NCI-H1092 (cell line): ENCODE measurements at regions not wholly inside any gene's neighbourhood (a gene's known extent, or its start where the extent isn't known, plus 50 kb on each side); places are given as distances from the start of the nearest gene placed in this dataset.
"Not testable (repeated sequence)": the region's sequence is repeated elsewhere in the genome, so short reads cannot be mapped to it uniquely, and the experiment has no call there.

Experiments
- DNase-seq: peaks from one replicate; lab custom pipeline; 2025; lab: John Stamatoyannopoulos, UW

DNA sequence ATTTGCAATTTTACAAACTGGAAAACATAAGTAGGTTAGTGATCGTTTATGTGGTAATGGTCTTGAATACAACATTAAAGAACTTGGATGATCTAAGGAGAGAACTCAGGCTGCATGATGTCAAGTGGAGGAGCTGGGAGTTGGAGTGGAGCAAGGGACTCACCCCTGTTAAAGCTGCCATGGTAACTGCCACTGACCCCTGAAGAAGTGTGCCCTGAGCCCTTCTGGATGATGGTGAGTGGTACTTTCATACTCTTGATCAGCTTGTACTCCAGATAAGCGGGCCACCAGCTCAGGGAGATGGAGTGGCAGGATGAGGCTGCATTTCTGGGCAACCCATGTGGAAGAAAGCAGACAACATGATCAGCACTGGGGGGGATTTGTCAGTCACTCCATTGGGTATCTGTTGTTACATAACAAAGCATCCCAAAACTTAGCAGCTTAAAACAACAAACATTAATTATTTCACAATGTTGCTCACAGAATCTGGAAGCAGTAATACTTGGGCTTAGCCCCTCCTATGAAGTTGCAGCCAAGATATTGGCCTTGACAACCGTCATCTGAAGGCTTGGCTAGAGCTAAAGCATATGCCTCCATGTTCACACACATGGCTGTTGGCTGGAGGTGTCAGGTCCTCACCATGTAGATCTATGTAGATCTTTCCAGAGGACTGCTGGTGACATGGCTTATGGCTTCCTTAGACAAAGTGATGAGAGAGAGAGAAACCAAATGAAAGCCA is 213.8 kb downstream of the DUSP10 start:
- DNase-seq: no peak

GRCh38 chr1:221530159-221530558 is 211.7 kb downstream of the DUSP10 start:
- not testable (repeated sequence) for DNase-seq

- no peak for DNase-seq
Observed at GRCh38 chr1:221530791-221531190, 211.1 kb downstream of the DUSP10 start.

GRCh38 chr1:221532071-221532773 is 209.7 kb downstream of the DUSP10 start:
- no peak for DNase-seq

DNA sequence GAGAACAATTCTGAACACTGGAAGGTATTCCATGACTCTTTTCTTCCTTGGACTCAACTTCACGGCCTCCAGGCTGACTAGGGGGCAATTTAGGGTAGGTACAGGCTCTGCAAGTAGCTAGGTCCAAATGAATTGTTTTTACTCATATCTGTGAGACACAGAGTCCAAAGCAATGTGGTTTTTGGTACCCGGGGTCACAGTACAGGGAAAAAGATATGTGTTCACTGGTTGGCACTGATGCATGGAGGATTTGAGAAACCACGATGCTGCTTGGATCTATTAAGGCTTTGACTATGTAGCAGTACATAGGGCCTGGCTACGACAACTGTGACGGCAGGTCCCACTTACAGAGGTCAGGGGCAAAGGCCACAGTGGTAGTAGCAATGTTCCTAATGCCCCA is 200.6 kb downstream of the DUSP10 start:
- DNase-seq: no peak

GRCh38 chr1:221543529-221544120 is 198.3 kb downstream of the DUSP10 start:
- no peak for DNase-seq

- no peak for DNase-seq
Observed at GRCh38 chr1:221548942-221549341, 192.9 kb downstream of the DUSP10 start.

DNA sequence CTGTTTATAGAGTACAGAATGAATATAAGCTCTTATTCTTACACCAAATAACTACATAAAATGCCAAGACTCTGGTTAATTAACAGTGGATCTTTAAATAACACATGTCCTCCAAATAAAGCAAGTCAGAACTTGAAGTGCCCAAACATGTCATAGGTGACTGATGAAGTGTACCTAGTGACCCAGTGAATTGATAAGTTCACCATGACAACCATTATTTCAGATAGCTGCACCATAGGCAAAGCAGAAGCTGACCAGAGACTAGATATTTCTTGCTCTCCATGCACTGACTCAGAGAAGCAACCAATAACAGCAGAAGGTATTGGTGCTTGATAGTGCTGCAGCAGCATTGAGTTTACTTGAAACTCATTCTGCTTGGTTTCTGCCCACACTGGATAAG is 192.1 kb downstream of the DUSP10 start:
- no peak for DNase-seq

GRCh38 chr1:221552792-221553191 is 189.1 kb downstream of the DUSP10 start:
- not testable (repeated sequence) for DNase-seq

DNA sequence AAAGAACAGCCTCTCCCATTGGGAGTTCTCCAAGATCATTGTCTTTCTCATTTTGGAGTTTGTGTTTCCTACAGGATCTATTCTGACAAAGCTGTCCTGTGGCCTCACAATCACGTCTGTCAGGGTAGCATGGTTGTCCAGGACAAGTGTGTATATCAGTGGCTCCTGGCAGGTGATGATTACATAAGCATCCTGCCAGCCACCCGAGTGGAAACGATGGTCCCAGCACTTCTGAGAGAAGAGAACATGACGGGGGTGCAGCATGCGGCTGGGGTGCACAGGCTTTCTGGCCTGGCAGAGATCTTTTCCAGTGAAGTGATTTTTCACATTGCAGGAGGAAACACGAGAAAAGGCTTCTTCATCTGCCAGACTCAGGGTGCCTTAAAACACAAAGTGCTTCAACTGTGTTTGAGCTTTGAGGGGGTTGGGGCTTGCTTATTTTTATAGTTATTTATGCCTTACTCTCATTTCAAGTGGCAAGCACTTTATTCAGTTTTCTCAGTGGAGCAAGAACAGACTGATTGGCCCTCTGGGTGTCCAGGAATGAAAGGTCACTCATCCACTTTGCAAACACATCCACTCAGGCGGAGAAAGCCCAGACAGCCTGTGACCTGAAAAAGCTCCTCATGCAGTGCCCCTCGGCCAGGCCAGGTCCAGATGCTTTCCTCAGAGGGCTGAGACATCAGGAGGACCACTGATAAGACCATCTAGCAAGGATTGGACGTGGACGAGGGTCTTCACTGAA is 186.0 kb downstream of the DUSP10 start:
- DNase-seq: no peak

- no peak for DNase-seq
Observed at GRCh38 chr1:221556435-221556834, 185.5 kb downstream of the DUSP10 start.

- DNase-seq: no peak
Observed at GRCh38 chr1:221557013-221557412, 184.9 kb downstream of the DUSP10 start.

- no peak for DNase-seq
Observed at GRCh38 chr1:221558396-221558795, 183.5 kb downstream of the DUSP10 start.

DNA sequence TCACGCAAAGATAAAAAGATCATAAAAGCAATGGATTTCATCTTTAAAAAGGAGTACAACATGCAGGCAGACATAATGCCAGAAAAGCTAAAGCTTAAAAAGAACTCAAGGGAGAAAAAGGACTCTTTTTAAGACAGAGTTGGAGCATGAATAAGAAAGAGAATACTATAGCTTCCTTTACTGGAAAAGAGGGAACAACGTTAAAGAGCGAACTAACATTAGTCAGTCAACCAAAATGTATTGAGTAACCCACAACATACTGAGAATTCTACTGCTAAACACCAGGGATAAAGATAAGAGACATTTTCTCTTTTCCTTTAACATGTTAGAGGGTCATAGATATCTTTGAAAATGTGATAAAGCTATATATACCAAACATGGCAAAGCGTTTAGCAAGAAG is 182.0 kb downstream of the DUSP10 start:
- DNase-seq: no peak

- no peak for DNase-seq
Observed at GRCh38 chr1:221562542-221563475, 179.1 kb downstream of the DUSP10 start.

DNA sequence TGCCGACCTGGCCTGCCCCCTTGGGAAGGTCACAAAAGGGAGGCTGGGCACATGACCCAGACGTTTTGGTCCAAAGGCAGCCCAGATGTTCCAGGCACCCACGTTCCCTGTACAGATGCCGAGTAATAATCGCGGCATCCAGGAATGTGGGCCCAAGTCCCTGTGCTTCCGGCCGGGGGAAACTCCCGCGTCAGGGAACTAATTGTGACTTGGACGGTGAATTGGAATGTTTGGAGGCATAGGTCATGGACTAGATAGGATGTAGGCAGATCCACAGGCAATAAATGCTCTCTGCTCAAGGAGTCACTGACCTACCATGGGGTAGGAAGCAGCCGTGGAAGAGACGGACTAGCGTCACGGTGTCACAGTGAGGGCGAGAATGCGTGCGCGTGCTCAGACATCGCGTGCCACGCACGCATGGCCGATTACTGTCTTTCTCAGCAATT is 178.4 kb downstream of the DUSP10 start:
- no peak for DNase-seq

- no peak for DNase-seq
Observed at GRCh38 chr1:221564891-221565290, 177.0 kb downstream of the DUSP10 start.

DNA sequence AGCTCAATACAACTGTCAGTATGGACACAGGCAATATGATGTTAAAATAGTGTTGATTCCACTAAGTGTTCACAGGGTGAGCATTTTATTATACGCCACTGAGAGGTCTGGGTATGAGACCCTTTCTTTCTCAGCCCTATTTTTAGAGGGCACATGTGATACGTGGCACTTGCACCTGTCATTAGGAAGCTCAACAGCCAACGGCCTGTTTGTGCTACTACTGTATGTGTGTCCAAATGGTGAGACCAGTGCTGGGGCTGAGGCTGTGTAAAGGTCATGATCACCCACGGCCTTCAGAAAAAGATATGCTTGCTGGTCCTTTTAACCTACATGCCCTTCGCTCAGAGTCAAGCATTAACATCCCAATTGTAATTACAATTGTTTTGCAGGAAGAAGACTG is 176.2 kb downstream of the DUSP10 start:
- no peak for DNase-seq

DNA sequence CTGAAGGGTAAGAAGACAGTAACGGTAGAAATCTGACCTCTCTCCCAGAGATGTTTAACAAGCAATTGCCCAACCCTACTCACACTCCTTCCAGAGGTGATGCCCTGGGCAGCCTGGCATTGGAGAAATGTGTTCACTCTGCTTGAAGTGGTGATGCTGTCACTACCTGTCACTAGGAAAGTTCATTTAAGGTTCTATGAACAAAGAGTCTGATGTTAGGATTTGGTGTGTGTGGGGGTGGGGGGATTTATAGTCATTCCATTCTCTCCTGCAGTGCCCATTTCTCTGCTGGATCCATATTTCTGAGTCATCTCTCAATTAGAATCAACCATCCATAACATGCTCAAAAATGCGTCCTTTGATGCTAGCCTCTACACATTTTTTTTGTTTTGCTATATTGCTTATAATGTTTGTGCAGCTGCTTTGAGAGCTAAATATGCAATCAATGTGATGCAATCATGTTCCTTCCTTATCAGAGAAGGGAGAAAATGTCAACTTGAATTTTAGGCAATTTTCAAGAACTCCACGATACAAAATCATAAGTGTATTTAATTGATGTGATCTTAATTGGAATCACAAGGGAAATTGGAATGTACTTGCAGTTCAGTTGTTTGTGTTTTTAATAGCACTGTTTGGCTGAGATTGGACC is 173.9 kb downstream of the DUSP10 start:
- no peak for DNase-seq

- DNase-seq: no peak
Observed at GRCh38 chr1:221573756-221574155, 168.1 kb downstream of the DUSP10 start.

DNA sequence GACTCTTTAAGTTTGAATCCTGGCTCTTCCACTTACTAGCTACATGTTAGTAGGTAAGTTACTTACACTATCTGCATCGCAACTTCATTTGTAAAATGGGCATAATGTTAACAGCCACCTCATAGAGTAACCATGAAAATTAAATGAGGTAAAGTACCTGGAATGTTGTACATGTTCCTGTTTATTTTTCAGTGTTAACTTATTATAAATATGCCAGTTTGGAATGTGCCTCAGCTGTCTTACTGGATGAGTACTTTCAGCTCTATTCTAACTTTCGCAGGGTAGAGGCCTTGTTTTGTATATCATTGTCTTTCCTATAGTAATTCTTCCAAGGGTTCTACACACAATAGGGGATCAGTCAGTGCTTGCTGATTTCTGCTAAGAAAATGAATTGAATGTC is 167.4 kb downstream of the DUSP10 start:
- DNase-seq: no peak
